Sigmoid colon (tissue), 6 donors: ENCODE measurements at regions not wholly inside any gene's neighbourhood (a gene's known extent, or its start where the extent isn't known, plus 50 kb on each side); places are given as distances from the start of the nearest gene placed in this dataset.
A peak's percentile ranks its signal among the peaks of the same experiment; 100 is the strongest.

Source experiments
- DNase-seq: peaks from one replicate; pipeline ENCODE4 v3.0.0-alpha.2; 2019
- H3K27ac ChIP-seq, 4 donors: fragments of 200-600 bp; sonication (generic); one replicate each; pipeline ENCODE4 v1.5.1; 2016 to 2019; ENCODE audit warnings: mild to moderate bottlenecking in 1 of 4
- H3K27me3 ChIP-seq, 3 donors: fragments of 200-600 bp; sonication (generic); one replicate each; pipeline ENCODE4 v1.5.1; 2019; ENCODE audit warnings: mild to moderate bottlenecking in 1 of 3
- H3K36me3 ChIP-seq, 4 donors: fragments of 200-600 bp; sonication (generic); one replicate each; pipeline ENCODE4 v1.5.1; 2016 to 2019
- H3K4me1 ChIP-seq, 4 donors: fragments of 200-600 bp; sonication (generic); one replicate each; pipeline ENCODE4 v1.5.1; 2017 to 2019
- H3K4me3 ChIP-seq, 4 donors: fragments of 200-600 bp; sonication (generic); one replicate each; pipeline ENCODE4 v1.5.1; 2017 to 2019; ENCODE audit warnings: mild to moderate bottlenecking in 2 of 4, moderate library complexity in 1 of 4
- H3K9me3 ChIP-seq, 4 donors: fragments of 200-600 bp in 3 of 4; sonication (generic) in 3 of 4; one replicate each; pipeline versions ENCODE4 v1.5.1 to v1.6.1; 2013 to 2019
- EP300 ChIP-seq, 4 donors: sonication (generic); formaldehyde crosslinking; IDR thresholded peaks; one replicate each; pipeline ENCODE4 v1.6.1; 2017; ENCODE audit warnings: antibody characterized with exemption in 4 of 4
- POLR2A ChIP-seq, 2 donors: fragments of 450-650 bp; IDR thresholded peaks; one replicate each; pipeline ENCODE4 v1.6.1; 2016; ENCODE audit warnings: antibody characterized with exemption in 2 of 2, mild to moderate bottlenecking in 2 of 2, moderate library complexity in 2 of 2
- POLR2AphosphoS5 ChIP-seq, 4 donors: sonication (generic); formaldehyde crosslinking; IDR thresholded peaks; one replicate each; pipeline ENCODE4 v1.6.1; 2017; ENCODE audit warnings: antibody characterized with exemption in 4 of 4
- WGBS, 2 donors: extraction: QIAGEN DNeasy Blood & Tissue Kit; methylation state at CpG; one replicate each; pipeline ENCODE4 v1.1.7; 2013; 5-methylcytosine and 5-hydroxymethylcytosine counted together
- intact Hi-C: fragments of 100-400 bp; cut with DNase I; formaldehyde crosslinking; loops from one replicate; pipeline ENCODE4 v1.15.1; 2023
- TF ChIP-seq, protein P1 (sequence below), 4 experiments: fragments of 450-650 bp in 3 of 4; fragments of 200-600 bp in 1 of 4; IDR thresholded peaks; one replicate each; pipeline ENCODE4 v1.5.1; 2016 to 2019; ENCODE audit warnings: antibody characterized with exemption in 4 of 4, mild to moderate bottlenecking in 3 of 4, moderate library complexity in 2 of 4
- donor health status: healthy with polysubstance abuse.
- donor health status: healthy.

DNA sequence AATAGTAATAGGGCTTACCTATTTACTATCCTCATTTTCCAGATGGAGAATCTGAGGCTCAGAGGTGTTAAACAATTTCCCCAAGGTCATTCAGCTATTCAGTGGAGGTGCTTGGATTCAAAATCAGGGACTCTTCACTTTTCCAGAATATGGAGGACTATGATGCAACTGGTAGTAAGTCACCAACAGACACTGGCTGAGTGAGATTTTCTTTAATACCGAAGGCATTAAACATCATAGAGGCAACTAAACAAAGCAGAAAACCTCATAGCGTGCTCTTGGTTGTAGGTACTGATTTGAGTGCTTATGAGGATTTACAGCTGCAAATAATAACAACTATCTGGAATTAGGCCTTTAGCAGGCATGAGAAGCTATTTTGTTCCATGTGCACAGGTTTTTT, 134.4 kb downstream of the DLEU7 start:
- H3K4me1 ChIP-seq: no peaks in the 10 kb centered on the region
- intact Hi-C loops: no loop called here
- no peaks in the 10 kb centered on the region for H3K27me3 ChIP-seq
- no peak overlapping the region for H3K27ac ChIP-seq
- H3K9me3 ChIP-seq: no peaks in the 10 kb centered on the region
- no peaks in the 10 kb centered on the region for H3K36me3 ChIP-seq
- 96 to 97% methylated on average over 2 of the region's 2 CpGs for WGBS, 2 donors
- DNase-seq: no peak
- no peak overlapping the region for H3K4me3 ChIP-seq
- TF ChIP-seq POLR2A (IDR thresholded peaks at IDR 0.05): no peak

DNA sequence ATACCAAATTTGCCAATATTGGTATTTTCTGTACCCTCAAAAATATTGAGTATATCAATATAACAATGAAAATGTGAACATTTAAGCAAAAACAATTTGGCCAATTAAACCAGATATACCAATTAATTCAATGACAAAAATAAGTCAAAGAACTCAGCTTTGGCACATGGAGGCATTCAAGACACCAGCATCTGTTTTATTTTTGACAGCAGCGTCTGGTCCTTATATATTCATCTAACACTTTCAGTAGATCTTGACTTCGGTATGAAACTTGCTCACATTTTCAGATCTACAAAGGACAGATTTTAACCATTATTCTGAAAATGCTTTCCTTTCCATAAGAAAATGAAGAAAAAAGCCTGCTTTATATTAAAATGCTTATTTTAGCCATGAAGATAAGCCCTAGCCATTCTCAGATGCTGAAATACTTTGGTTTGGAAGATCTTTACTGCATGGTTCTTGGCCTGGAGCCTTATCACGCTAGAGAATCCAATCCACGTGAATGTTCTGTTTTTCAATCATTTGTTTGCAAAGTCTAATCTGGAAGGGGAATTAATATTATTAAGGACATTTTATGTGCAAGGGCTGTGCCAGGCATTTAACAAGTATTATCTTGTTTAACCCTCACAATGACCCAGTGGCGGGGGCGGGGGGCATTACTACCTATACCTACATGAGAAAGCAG, 132.2 kb downstream of the DLEU7 start:
- no peaks in the 10 kb centered on the region for H3K9me3 ChIP-seq
- H3K4me1 ChIP-seq: no peaks in the 10 kb centered on the region
- H3K27me3 ChIP-seq: no peaks in the 10 kb centered on the region
- no peak for DNase-seq
- TF ChIP-seq POLR2A (IDR thresholded peaks at IDR 0.05) (no peak), EP300 (IDR thresholded peaks at IDR 0.05) (no peak), POLR2AphosphoS5 (IDR thresholded peaks at IDR 0.05) (no peak)
- TF ChIP-seq, protein P1, sequence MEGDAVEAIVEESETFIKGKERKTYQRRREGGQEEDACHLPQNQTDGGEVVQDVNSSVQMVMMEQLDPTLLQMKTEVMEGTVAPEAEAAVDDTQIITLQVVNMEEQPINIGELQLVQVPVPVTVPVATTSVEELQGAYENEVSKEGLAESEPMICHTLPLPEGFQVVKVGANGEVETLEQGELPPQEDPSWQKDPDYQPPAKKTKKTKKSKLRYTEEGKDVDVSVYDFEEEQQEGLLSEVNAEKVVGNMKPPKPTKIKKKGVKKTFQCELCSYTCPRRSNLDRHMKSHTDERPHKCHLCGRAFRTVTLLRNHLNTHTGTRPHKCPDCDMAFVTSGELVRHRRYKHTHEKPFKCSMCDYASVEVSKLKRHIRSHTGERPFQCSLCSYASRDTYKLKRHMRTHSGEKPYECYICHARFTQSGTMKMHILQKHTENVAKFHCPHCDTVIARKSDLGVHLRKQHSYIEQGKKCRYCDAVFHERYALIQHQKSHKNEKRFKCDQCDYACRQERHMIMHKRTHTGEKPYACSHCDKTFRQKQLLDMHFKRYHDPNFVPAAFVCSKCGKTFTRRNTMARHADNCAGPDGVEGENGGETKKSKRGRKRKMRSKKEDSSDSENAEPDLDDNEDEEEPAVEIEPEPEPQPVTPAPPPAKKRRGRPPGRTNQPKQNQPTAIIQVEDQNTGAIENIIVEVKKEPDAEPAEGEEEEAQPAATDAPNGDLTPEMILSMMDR (IDR thresholded peaks at IDR 0.05): no peak
- 90 to 91% methylated on average over 6 of the region's 6 CpGs for WGBS, 2 donors
- H3K4me3 ChIP-seq: no peak overlapping the region
- intact Hi-C loops: no loop called here
- no peak overlapping the region for H3K27ac ChIP-seq
- H3K36me3 ChIP-seq: no peaks in the 10 kb centered on the region

DNA sequence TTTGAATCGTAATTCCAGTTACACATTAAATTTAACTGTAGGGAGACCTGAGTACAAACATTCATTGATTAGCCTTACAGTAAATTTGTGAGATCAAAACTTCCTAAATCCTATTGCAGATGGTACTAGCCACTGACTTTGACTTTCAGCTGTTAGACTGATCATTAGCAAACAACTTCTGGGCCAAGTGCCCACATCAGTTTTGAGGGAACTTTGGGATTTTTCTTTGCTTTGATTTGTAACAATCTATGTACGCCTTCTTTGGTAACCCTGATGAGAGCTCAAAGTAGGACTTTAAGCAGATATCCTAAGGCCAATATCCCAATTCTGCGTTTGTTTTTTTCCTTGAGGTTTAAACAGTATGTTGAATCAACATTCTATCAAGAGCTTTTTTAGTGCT, 131.5 kb downstream of the DLEU7 start:
- no peak for DNase-seq
- Histone ChIP-seq H3K4me1 (no peaks in the 10 kb centered on the region), H3K36me3 (no peaks in the 10 kb centered on the region), H3K4me3 (no peak overlapping the region), H3K27me3 (no peaks in the 10 kb centered on the region), H3K27ac (peak overlapping the region in 2 of 4 donors; percentile 2 to 31), H3K9me3 (no peaks in the 10 kb centered on the region)
- TF ChIP-seq, protein P1 (IDR thresholded peaks at IDR 0.05): no peak
- TF ChIP-seq POLR2AphosphoS5 (IDR thresholded peaks at IDR 0.05) (no peak), POLR2A (IDR thresholded peaks at IDR 0.05) (no peak), EP300 (IDR thresholded peaks at IDR 0.05) (no peak)
- 75 to 77% methylated on average over 3 of the region's 3 CpGs for WGBS, 2 donors
- intact Hi-C loops: no loop called here

DNA sequence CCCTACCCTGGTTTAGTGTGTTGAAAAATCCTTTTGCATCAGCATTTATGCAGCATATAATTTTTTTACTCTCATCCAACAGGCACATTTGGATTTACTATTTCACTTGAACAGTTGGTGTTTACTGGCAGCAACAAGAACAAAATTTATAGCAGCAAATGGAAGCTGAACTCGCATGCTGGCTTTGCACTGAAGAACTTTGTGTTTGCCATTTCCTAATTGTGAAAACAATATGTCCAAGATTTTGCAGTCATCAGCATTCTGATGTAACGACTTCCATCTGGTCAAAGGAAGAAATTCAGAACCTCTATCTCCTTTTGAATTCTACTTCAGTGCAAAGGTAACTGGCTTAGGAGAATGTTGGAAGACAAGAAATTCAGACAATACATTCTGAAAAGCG, 131.0 kb downstream of the DLEU7 start:
- H3K36me3 ChIP-seq: no peaks in the 10 kb centered on the region
- no peaks in the 10 kb centered on the region for H3K4me1 ChIP-seq
- H3K4me3 ChIP-seq: no peak overlapping the region
- no peak for DNase-seq
- 71 to 80% methylated on average over 3 of the region's 3 CpGs for whole genome bisulfite sequencing, 2 donors
- intact Hi-C loops: no loop called here
- TF ChIP-seq EP300 (IDR thresholded peaks at IDR 0.05): no peak
- TF ChIP-seq, protein P1 (IDR thresholded peaks at IDR 0.05): no peak
- TF ChIP-seq POLR2A (IDR thresholded peaks at IDR 0.05): no peak
- TF ChIP-seq POLR2AphosphoS5 (IDR thresholded peaks at IDR 0.05): no peak
- H3K27me3 ChIP-seq: no peaks in the 10 kb centered on the region
- peak overlapping the region in 2 of 4 donors; percentile 2 to 31 for H3K27ac ChIP-seq
- no peaks in the 10 kb centered on the region for H3K9me3 ChIP-seq

DNA sequence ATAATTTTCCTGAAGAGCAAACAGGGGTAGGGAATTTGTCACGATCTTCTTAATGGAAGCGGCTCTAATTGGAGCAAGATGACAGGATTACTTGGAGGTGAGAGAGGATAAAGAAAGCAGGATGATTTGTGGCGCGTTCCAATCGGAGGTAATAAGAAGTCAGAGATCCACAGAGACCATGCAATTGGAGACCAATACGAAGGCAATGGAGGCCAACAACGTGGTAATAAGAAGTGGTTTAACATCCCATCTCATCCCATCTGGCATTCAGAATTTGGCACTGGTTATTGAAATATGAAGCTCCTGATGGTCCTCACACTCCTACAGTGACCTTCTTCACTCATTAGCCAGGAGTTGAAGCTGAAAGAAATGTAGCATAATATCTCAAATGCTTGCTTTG, 130.6 kb downstream of the DLEU7 start:
- H3K4me3 ChIP-seq: no peak overlapping the region
- no peak overlapping the region for H3K27ac ChIP-seq
- no peaks in the 10 kb centered on the region for H3K27me3 ChIP-seq
- no peaks in the 10 kb centered on the region for H3K9me3 ChIP-seq
- DNase-seq: no peak
- no peaks in the 10 kb centered on the region for H3K4me1 ChIP-seq
- no peak for TF ChIP-seq POLR2A (IDR thresholded peaks at IDR 0.05)
- TF ChIP-seq, protein P1 (IDR thresholded peaks at IDR 0.05): no peak
- no peak for TF ChIP-seq EP300 (IDR thresholded peaks at IDR 0.05)
- no peak for TF ChIP-seq POLR2AphosphoS5 (IDR thresholded peaks at IDR 0.05)
- intact Hi-C loops: no loop called here
- H3K36me3 ChIP-seq: no peaks in the 10 kb centered on the region
- 89 to 93% methylated on average over 7 of the region's 7 CpGs for WGBS, 2 donors
